ENCODE measurements at regions not wholly inside any gene's neighbourhood (a gene's known extent, or its start where the extent isn't known, plus 50 kb on each side); places are given as distances from the start of the nearest gene placed in this dataset.
"Not testable (repeated sequence)": the region's sequence is repeated elsewhere in the genome, so short reads cannot be mapped to it uniquely, and the experiment has no call there.

DNA sequence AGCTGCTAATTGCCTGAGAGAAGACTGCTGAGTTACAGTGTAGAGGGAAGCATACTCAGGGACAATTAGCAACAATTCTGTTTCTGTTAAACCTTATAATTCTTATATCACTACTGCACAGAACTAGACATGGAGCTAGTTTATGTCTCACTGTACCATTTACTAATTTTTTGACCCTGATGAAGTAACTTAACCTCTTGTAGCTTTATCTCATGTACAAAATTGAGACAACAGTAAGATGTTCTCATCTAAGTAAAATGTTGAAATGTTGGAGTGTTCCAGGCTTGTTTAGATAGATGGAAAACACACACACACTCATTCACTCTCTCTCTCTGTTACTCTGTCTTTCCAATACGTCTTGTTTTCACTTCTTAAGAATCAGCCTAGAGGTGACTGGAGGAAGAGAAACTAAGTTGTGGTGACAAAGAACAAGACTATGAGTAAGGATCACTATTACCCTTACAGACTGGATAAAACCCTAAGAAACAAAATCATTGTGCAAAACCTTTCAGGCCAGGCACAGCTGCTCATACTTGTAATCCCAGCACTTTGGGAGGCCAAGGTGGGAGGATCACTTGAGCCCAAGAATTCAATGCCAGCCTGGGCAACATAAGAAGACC is 107.8 kb downstream of the FAM72C start:
- H3K27me3 Mint-ChIP-seq (ENCODE audit: low read depth); H3K9me3 Mint-ChIP-seq; H3K36me3 Mint-ChIP-seq (ENCODE audit: insufficient read depth in 2 of 2); H3K4me3 Mint-ChIP-seq; H3K27ac Mint-ChIP-seq; H3K4me1 Mint-ChIP-seq (ENCODE audit: low read depth): not testable (repeated sequence)
- ATAC-seq (replicated peaks in 1 of 2) = peak; percentile 87 to 90
- peak in 1 of 2 donors; percentile 6 for DNase-seq

DNA sequence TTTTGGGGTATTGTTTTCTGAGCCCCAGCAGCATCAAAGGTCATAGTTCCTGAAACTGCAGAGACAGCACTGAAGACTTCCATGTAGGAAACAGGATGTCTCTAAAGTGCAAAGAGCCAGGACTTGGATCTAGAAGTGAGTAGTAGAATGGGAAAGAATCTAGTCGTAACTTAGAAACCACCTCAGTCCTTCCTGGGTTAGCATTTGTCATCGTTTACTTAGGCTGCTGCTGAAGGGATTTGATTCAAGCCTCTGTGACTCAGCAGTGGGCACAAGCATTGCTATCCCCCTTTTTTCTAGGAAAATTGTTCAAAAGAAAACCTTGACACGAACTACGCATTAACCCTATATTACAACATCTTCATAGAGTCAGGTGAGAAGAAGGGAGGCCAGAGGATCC is 109.1 kb downstream of the FAM72C start:
- ATAC-seq (replicated peaks in 1 of 2) = peak; percentile 31 to 51
- H3K4me3 Mint-ChIP-seq; H3K4me1 Mint-ChIP-seq (ENCODE audit: low read depth); DNase-seq; H3K36me3 Mint-ChIP-seq (ENCODE audit: insufficient read depth in 2 of 2); H3K27me3 Mint-ChIP-seq (ENCODE audit: low read depth); H3K9me3 Mint-ChIP-seq: not testable (repeated sequence)
- H3K27ac Mint-ChIP-seq = peak overlapping the region; percentile 58

DNA sequence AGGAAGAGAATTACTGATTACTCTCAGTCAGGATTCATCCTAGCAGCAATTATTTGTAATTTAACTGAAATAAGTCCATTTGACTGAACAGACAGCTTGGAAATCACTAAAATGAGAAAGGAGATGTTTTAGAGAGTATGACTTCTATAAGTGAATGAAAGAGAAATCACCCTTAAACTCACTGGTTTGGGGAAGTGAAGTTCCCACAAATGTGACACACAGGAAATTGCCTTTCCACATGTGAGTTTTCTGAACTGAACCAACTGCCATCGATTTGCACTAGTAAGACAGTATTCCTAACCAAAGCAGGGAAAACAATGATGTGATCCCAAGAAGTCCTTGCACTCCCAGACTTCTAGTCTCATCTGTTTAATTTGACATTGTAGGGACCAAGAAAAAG is 110.5 kb downstream of the FAM72C start:
- H3K27ac Mint-ChIP-seq; ATAC-seq (replicated peaks in 1 of 2); H3K36me3 Mint-ChIP-seq (ENCODE audit: insufficient read depth in 2 of 2); H3K27me3 Mint-ChIP-seq (ENCODE audit: low read depth); DNase-seq; H3K9me3 Mint-ChIP-seq; H3K4me3 Mint-ChIP-seq; H3K4me1 Mint-ChIP-seq (ENCODE audit: low read depth): not testable (repeated sequence)

DNA sequence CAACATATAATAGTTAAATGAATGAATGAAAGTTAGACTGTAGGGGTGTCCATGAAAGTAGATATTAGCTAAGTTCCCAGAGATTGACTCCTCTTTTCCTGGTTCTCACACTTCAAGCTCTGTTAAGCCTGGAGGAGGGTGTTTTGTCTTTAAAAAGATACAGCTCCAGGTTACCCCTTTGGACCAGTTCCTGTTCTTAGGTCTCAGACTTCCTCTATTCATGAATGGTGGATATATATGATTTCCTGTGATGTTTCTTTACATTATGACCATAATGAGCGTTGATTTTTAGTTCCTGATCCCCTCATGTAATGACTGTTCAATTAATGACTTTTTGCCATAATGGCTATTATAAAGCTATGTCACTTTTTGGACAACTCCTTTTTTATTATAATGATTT is 115.9 kb downstream of the FAM72C start:
- not testable (repeated sequence) for H3K4me1 Mint-ChIP-seq (ENCODE audit: low read depth); H3K27me3 Mint-ChIP-seq (ENCODE audit: low read depth); H3K27ac Mint-ChIP-seq; H3K4me3 Mint-ChIP-seq; DNase-seq; H3K36me3 Mint-ChIP-seq (ENCODE audit: insufficient read depth in 2 of 2); H3K9me3 Mint-ChIP-seq; ATAC-seq (replicated peaks in 1 of 2)

DNA sequence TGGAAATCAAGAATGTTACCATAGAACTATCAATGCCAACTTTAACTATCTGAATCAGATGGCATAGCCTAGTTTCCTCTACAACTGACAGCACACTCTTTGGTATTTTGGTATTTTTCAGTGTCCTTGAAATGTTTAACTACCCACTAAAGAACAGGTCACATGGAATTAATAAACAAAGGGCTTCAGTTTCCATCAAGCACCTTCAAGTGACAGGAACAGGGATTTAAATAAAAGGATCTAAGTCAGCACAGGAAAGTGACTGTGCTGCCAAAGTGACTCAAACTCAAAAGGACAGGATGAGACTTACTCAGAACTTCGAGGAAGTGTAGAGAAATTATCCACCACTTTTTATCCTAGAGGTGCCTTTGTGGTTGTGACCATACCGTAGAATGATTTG is 117.7 kb downstream of the FAM72C start:
- ATAC-seq (replicated peaks in 1 of 2) = peak in 1 of 2 donors; percentile 21
- not testable (repeated sequence) for H3K4me1 Mint-ChIP-seq (ENCODE audit: low read depth); H3K27me3 Mint-ChIP-seq (ENCODE audit: low read depth); H3K9me3 Mint-ChIP-seq; DNase-seq; H3K4me3 Mint-ChIP-seq; H3K27ac Mint-ChIP-seq; H3K36me3 Mint-ChIP-seq (ENCODE audit: insufficient read depth in 2 of 2)

DNA sequence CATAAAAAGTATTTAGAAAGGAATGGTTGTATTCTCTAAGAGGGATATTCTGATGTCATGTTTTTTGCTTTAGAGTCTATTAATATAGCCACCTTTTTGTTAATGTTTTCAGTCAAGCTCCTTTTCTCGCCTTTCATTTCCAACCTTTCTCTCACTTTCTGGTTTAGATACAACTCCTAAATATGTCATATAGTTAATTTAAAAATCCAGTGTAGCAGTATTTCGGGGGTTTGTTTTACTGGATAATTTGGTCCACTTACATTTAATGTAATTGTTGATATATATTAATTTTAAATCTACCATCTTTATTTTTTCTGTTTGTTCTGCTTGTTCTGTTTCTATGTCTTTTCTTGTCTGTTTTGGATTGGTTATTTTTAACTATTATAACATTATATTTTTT is 121.1 kb downstream of the FAM72C start:
- not testable (repeated sequence) for H3K27me3 Mint-ChIP-seq (ENCODE audit: low read depth); H3K27ac Mint-ChIP-seq; H3K9me3 Mint-ChIP-seq; H3K4me3 Mint-ChIP-seq; H3K36me3 Mint-ChIP-seq (ENCODE audit: insufficient read depth in 2 of 2); DNase-seq; H3K4me1 Mint-ChIP-seq (ENCODE audit: low read depth); ATAC-seq (replicated peaks in 1 of 2)

DNA sequence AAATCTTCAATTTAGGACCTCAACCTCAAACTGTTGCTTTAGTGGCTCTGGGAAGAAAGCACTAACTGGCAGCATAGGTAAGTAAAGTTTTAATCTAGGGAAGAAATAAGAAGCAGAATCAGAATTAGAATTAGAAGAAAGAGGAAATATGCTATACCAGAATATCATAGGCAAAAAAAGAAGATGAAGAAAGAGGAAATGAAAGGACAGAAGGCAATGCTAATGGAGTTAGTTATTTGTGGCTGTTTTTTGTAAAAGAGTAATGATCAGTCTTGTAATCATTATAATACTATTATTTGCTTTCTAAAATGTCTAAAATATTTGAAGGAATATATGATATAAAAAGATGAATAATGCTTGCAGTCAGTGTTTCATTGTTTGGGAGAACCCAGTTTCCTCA is 122.9 kb downstream of the FAM72C start:
- H3K27ac Mint-ChIP-seq; H3K4me1 Mint-ChIP-seq (ENCODE audit: low read depth); DNase-seq; H3K27me3 Mint-ChIP-seq (ENCODE audit: low read depth); H3K9me3 Mint-ChIP-seq; H3K4me3 Mint-ChIP-seq; ATAC-seq (replicated peaks in 1 of 2); H3K36me3 Mint-ChIP-seq (ENCODE audit: insufficient read depth in 2 of 2): not testable (repeated sequence)

DNA sequence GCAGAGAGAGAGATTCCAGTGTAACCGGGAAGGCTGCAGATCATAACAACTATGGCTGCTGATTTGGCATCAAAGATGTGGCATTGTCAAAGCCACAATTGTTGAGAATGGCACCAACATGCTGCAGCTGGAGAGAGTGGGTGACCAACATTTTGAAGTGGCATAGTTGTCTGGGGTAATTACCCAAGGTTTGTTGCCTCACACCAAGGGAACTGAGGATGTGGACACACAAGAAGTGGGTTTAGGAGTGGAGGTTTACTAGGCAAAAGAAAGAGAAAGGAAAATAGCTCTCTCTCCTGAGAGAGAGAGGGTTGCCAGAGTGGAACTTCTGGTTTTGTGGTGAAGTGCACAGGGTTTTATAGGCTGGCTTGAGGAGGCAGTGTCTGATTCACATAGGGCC is 126.6 kb downstream of the FAM72C start:
- H3K27me3 Mint-ChIP-seq (ENCODE audit: low read depth); ATAC-seq (replicated peaks in 1 of 2); H3K9me3 Mint-ChIP-seq; H3K36me3 Mint-ChIP-seq (ENCODE audit: insufficient read depth in 2 of 2); DNase-seq; H3K27ac Mint-ChIP-seq; H3K4me1 Mint-ChIP-seq (ENCODE audit: low read depth); H3K4me3 Mint-ChIP-seq: not testable (repeated sequence)

DNA sequence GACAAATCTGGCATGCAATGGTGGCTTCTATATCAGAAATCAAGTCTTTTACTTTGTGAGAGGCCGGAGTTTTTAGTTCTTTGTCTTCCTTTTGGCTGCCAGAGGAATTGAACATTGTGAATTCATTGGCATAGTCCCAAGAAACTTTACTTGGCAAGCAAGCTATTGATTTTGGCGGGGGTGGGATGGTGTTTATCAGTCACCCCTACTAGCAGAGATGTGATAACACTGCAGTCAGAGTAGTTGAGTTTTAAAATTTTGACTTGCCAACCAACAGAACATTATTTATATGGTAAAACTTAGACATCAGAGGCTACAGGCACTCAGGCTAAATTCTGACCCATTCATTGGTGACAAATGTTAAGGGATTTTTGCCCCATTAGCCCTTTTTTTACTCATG is 129.7 kb downstream of the FAM72C start:
- H3K4me1 Mint-ChIP-seq (ENCODE audit: low read depth); H3K27ac Mint-ChIP-seq; H3K36me3 Mint-ChIP-seq (ENCODE audit: insufficient read depth in 2 of 2); H3K27me3 Mint-ChIP-seq (ENCODE audit: low read depth); DNase-seq; H3K9me3 Mint-ChIP-seq; H3K4me3 Mint-ChIP-seq; ATAC-seq (replicated peaks in 1 of 2): not testable (repeated sequence)

DNA sequence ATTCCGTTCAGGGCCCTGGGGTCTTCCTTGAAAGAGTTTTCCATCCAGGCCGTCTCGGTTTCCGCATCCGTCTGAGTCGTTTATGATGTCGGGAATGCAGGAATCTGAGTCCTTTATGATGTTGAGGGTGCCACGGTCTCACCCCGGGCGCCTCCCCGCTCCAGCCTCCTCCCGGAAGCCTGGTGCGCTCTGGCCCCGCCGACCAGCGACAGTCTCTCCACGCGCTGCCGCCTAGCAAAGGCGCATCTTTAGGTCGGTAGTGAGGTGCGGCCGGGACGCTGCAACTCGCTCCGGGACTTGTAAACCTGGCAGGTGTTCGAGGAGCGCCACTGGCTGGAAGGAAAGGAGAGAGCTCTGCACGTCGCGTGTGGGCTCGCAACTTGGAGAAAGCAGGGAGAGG is 132.6 kb downstream of the FAM72C start:
- peak; percentile 64 to 86 for ATAC-seq (replicated peaks in 1 of 2)
- H3K27me3 Mint-ChIP-seq (ENCODE audit: low read depth); DNase-seq; H3K27ac Mint-ChIP-seq; H3K36me3 Mint-ChIP-seq (ENCODE audit: insufficient read depth in 2 of 2); H3K9me3 Mint-ChIP-seq; H3K4me1 Mint-ChIP-seq (ENCODE audit: low read depth): not testable (repeated sequence)
- peak overlapping the region in 1 of 2 donors; percentile 37 for H3K4me3 Mint-ChIP-seq

DNA sequence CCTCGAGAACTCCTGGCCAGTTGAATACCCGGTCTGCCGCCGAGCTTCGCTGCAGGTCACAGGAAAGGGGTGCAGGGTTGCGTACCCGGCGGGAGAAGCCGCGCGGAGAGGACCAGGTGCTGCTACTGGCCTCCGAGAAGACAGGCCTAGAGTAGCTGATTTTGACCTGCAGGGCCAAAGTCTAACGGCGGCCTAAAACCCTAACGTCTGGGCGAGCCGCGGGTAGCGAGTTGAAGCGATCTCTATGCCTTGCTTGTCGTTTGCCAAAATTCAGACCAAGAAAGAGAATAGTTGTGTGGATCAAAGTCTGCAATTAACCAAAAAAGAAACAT is 133.2 kb downstream of the FAM72C start:
- not testable (repeated sequence) for DNase-seq; H3K9me3 Mint-ChIP-seq; H3K4me3 Mint-ChIP-seq; H3K27ac Mint-ChIP-seq; H3K27me3 Mint-ChIP-seq (ENCODE audit: low read depth); H3K4me1 Mint-ChIP-seq (ENCODE audit: low read depth); H3K36me3 Mint-ChIP-seq (ENCODE audit: insufficient read depth in 2 of 2); ATAC-seq (replicated peaks in 1 of 2)

DNA sequence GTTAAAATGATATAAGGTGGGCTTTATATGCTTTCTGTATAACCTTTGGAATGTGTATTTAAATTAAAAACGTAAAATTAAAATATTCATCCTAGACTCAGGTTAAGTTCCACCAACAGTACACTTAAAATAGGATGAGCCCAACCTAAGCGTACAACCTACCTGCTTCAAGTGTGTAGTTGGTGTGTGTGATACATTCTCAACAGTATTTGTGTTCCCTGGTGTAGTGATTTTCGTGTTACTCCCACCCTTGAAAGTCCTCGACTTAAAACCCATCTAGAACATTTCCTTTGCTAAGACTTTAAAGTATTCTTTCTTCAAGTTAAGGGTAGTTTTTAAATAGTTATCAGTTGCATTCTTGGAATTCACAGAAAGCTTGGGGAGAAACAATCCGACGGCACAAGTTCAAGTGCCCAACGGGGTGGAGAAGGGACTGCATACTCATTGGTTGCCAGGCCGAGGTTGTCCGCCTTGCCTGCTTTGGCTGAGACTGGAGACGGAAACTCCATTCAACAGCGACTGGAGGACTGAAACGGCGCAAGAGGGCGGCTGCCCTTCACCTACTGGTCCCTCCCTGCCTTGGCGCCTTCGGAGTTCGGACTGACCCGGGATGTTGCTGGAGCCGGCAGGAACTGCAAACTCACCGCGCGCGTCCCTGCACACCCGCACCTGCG is 133.7 kb downstream of the FAM72C start:
- H3K27me3 Mint-ChIP-seq (ENCODE audit: low read depth); H3K27ac Mint-ChIP-seq; H3K4me3 Mint-ChIP-seq; H3K9me3 Mint-ChIP-seq; H3K4me1 Mint-ChIP-seq (ENCODE audit: low read depth); ATAC-seq (replicated peaks in 1 of 2); H3K36me3 Mint-ChIP-seq (ENCODE audit: insufficient read depth in 2 of 2): not testable (repeated sequence)
- DNase-seq = peak in 1 of 2 donors; percentile 4

DNA sequence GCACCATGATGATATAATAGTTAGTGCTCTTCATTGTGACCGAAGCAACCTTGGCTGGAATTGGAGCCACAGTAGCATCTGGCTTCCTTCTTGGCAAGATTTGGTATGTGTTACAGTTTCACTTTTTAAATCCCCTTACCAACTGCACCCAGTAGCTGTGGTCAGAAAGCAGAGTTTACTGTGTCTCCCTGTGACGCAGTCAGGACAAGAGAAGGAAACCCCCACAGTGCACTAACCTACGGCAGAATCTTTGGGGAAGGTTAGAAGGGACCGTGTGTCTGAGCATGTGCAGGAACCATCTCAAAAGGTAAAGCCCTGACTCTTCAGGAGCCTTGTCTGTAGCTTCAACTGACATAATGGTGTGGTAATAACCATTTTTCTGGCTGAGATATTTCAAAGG is 138.4 kb downstream of the FAM72C start:
- not testable (repeated sequence) for DNase-seq; H3K4me3 Mint-ChIP-seq; H3K9me3 Mint-ChIP-seq; H3K27me3 Mint-ChIP-seq (ENCODE audit: low read depth); H3K36me3 Mint-ChIP-seq (ENCODE audit: insufficient read depth in 2 of 2); H3K27ac Mint-ChIP-seq; H3K4me1 Mint-ChIP-seq (ENCODE audit: low read depth)
- ATAC-seq (replicated peaks in 1 of 2) = peak; percentile 64 to 70

DNA sequence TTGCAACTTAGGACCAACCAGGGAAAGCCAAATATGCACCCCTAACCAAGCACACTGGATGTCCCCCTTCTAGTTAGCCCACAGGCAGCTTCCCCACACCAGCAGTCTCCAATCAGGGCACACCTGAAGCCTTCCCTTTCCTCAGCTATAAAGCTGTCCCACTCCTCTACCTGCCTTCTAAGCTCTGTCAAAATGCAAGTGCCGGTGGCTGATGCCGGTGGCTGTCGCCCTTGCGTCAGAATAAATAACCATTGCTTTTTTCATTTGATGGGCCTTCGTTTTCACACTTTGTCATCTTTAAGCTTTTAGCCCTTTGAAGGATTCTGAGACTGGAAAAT is 139.4 kb downstream of the FAM72C start:
- not testable (repeated sequence) for DNase-seq; H3K4me3 Mint-ChIP-seq; H3K9me3 Mint-ChIP-seq; ATAC-seq (replicated peaks in 1 of 2); H3K27me3 Mint-ChIP-seq (ENCODE audit: low read depth); H3K36me3 Mint-ChIP-seq (ENCODE audit: insufficient read depth in 2 of 2); H3K4me1 Mint-ChIP-seq (ENCODE audit: low read depth); H3K27ac Mint-ChIP-seq

Data from activated T-cell treated with anti-CD3 and anti-CD28 coated beads, Interleukin-2, amount 50 U/mL, for 72 hours (primary cell).